A673 (cell line): ENCODE measurements at regions not wholly inside any gene's neighbourhood (a gene's known extent, or its start where the extent isn't known, plus 50 kb on each side); places are given as distances from the start of the nearest gene placed in this dataset.

Experiments
- BruUV-seq: library from RNA; stranded (reverse); fragments of 400-500 nt; replicated peaks from 2 replicates; lab custom pipeline; 2021; lab: Mats Ljungman, UMichigan
- CTCF ChIA-PET: fragments of 300-600 bp; sonication (Branson Sonifier 250); formaldehyde crosslinking; loops from one replicate; lab custom pipeline; 2022; ENCODE audit warnings: antibody characterized with exemption; lab: Charles Lee
- POLR2A ChIA-PET: fragments of 300-600 bp; sonication (Branson Sonifier 250); formaldehyde crosslinking; loops from one replicate; lab custom pipeline; 2022; ENCODE audit warnings: antibody characterized with exemption; ENCODE audit not compliant: low non-redundant PET; lab: Charles Lee
- DNase-seq: peaks from one replicate; pipeline ENCODE4 v3.0.0-alpha.2; 2015; ENCODE audit warnings: low spot score
- H3K27ac ChIP-seq: fragments of 200-600 bp; sonication (generic); 2 replicates; pipeline ENCODE4 v1.5.1; 2016; ENCODE audit warnings: mixed run types, low read depth, mild to moderate bottlenecking, mixed read lengths, antibody characterized with exemption, low read length; ENCODE audit not compliant: poor library complexity, severe bottlenecking
- H3K27me3 ChIP-seq: fragments of 200-600 bp; sonication (generic); replicated peaks from 2 replicates; pipeline ENCODE4 v1.6.1; 2017; ENCODE audit warnings: mixed run types, low read depth, mild to moderate bottlenecking, mixed read lengths, antibody characterized with exemption, low read length; ENCODE audit not compliant: insufficient read depth, poor library complexity
- H3K36me3 ChIP-seq: fragments of 200-600 bp; sonication (generic); 2 replicates; pipeline ENCODE4 v1.6.1; 2016; ENCODE audit warnings: mixed run types, mild to moderate bottlenecking, mixed read lengths, antibody characterized with exemption, low read length; ENCODE audit not compliant: insufficient read depth, poor library complexity, severe bottlenecking
- H3K4me1 ChIP-seq: fragments of 200-600 bp; sonication (generic); 2 replicates; pipeline ENCODE4 v1.6.1; 2017; ENCODE audit warnings: mixed run types, mild to moderate bottlenecking, mixed read lengths, antibody characterized with exemption, low read length; ENCODE audit not compliant: insufficient read depth, poor library complexity, severe bottlenecking
- H3K4me3 ChIP-seq: fragments of 200-600 bp; sonication (generic); 2 replicates; pipeline ENCODE4 v1.5.1; 2016; ENCODE audit warnings: low read depth, mixed run types, mild to moderate bottlenecking, mixed read lengths, low read length; ENCODE audit not compliant: poor library complexity, severe bottlenecking
- H3K9me3 ChIP-seq: fragments of 200-600 bp; sonication (generic); 2 replicates; pipeline ENCODE4 v1.6.1; 2016; ENCODE audit warnings: mixed run types, low read depth, mild to moderate bottlenecking, mixed read lengths, antibody characterized with exemption, low read length; ENCODE audit not compliant: poor library complexity, severe bottlenecking
- EZH2 ChIP-seq: fragments of 200-600 bp; sonication (generic); IDR thresholded peaks from 2 replicates; pipeline ENCODE4 v1.6.1; 2017; ENCODE audit warnings: borderline replicate concordance, low read depth, mild to moderate bottlenecking, mixed read lengths, antibody characterized with exemption, low read length; ENCODE audit not compliant: poor library complexity, severe bottlenecking
- intact Hi-C: fragments of 100-400 bp; cut with micrococcal nuclease; formaldehyde crosslinking; loops from one replicate; pipeline ENCODE4 v1.10.0; 2022; ENCODE audit not compliant: unreplicated experiment
- TF ChIP-seq, protein P1 (sequence below): fragments of 300-800, 200-600 bp; sonication (generic); conservative IDR thresholded peaks from 2 replicates; pipeline ENCODE4 v1.5.1; 2017; ENCODE audit warnings: low read depth, mild to moderate bottlenecking, antibody characterized with exemption, low read length, moderate library complexity, mixed read lengths

DNA sequence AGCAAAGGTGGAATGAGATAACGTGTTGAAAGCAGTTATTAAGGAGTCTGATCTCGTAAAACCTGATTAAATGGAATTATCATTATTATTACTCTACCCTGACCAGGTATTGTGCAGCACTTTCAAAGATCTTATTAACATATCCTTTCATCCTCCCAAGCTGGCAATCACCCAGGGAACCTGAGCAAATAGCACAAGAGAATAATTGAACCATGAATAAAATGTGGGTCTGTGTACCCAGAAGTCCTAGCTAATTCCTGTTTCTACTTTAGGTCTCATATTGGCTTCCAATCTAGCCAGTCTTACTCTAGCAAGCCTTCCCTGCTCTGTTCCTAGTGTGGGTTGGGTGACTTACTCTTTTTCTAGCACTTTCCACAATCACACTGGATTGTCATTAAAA is 162.2 kb upstream of the STK32A start:
- Histone ChIP-seq H3K9me3 (no peaks in the 10 kb centered on the region), H3K36me3 (no peaks in the 10 kb centered on the region), H3K27me3 (peaks cover 3% of the 10 kb centered on the region), H3K27ac (no peak overlapping the region), H3K4me1 (no peaks in the 10 kb centered on the region), H3K4me3 (no peak overlapping the region)
- intact Hi-C loops: no loop called here
- TF ChIP-seq, protein P1, sequence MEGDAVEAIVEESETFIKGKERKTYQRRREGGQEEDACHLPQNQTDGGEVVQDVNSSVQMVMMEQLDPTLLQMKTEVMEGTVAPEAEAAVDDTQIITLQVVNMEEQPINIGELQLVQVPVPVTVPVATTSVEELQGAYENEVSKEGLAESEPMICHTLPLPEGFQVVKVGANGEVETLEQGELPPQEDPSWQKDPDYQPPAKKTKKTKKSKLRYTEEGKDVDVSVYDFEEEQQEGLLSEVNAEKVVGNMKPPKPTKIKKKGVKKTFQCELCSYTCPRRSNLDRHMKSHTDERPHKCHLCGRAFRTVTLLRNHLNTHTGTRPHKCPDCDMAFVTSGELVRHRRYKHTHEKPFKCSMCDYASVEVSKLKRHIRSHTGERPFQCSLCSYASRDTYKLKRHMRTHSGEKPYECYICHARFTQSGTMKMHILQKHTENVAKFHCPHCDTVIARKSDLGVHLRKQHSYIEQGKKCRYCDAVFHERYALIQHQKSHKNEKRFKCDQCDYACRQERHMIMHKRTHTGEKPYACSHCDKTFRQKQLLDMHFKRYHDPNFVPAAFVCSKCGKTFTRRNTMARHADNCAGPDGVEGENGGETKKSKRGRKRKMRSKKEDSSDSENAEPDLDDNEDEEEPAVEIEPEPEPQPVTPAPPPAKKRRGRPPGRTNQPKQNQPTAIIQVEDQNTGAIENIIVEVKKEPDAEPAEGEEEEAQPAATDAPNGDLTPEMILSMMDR: no peak
- TF ChIP-seq EZH2: no peak
- BruUV-seq: no TSS peak
- DNase-seq: no peak
- POLR2A ChIA-PET: no interaction called here
- CTCF ChIA-PET: no interaction called here

DNA sequence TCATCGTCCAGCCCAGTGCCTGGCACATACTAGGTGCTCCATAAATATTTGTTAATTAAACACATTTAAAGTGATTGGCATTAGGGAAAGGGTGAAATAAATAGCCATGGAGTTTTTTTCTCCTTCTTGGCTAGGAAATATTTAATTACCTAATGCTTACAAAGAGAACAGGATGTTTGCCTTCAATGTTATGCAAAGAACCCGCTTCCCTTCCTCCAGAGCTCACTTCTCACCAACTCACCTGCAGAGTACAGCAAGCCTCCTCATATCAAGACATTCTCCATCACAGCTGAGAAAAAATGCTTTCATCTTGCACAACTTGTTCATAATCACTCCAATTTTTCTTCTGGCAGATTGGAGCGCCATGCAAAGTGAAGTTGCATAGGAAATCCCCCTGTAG is 161.7 kb upstream of the STK32A start:
- BruUV-seq: no TSS peak
- DNase-seq: no peak
- Histone ChIP-seq H3K9me3 (no peaks in the 10 kb centered on the region), H3K27me3 (peaks cover 3% of the 10 kb centered on the region), H3K27ac (no peak overlapping the region), H3K4me3 (no peak overlapping the region), H3K36me3 (no peaks in the 10 kb centered on the region), H3K4me1 (no peaks in the 10 kb centered on the region)
- no peak for TF ChIP-seq EZH2
- TF ChIP-seq, protein P1: no peak
- POLR2A ChIA-PET: no interaction called here
- intact Hi-C loops: no loop called here
- CTCF ChIA-PET: no interaction called here

GRCh38 chr5:147075187-147075586 is 159.6 kb upstream of the STK32A start:
- ChIA-PET CTCF (no interaction called here), POLR2A (no interaction called here)
- no peaks in the 10 kb centered on the region for H3K9me3 ChIP-seq
- DNase-seq: no peak
- TF ChIP-seq EZH2: no peak
- TF ChIP-seq, protein P1: no peak
- H3K36me3 ChIP-seq: no peaks in the 10 kb centered on the region
- no peak overlapping the region for H3K4me3 ChIP-seq
- intact Hi-C loops: no loop called here
- H3K4me1 ChIP-seq: no peaks in the 10 kb centered on the region
- peaks cover 4% of the 10 kb centered on the region for H3K27me3 ChIP-seq
- BruUV-seq: no TSS peak
- no peak overlapping the region for H3K27ac ChIP-seq
